ENCODE measurements at regions not wholly inside any gene's neighbourhood (a gene's known extent, or its start where the extent isn't known, plus 50 kb on each side); places are given as distances from the start of the nearest gene placed in this dataset.

DNA sequence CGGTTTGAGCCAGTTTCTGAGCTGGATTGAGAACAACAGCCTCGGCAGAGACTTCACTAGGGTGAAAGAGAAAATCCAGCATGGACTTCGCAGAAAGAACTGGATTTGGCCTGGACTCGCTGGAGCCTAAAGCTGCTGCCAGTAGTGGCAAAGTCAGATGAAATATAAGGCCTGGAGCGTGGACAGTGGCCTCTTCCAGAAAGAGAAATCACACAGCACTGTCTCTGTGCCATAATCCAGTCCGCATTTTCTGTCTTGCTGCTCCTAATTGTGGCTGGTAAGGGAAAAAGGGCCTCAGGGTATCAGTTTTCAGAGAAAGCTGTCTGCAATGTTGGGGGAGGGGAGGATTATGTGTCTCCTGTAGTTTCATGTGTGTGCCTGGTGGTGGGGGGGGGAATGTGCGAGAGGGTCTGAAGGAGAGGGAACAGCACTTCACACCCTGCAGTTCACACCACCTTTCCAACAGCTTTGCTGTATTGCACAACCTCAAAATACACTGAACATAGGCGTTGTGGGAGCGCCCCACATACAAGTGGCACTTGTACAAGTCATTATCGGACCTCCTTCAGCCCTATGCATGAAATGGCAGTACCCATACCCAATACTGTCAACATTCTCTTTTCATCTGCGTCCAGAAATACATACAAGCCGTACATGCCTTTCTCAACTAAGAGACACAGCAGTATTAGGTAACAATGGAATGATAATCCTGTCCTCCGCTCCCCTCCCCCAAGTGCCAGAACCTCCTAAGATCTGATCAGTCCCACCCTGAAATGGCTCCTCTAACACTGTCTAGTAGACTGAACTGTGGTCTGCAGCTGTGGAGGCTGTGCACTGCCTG is 107.5 kb upstream of the ATF7IP start:
- peak; percentile 98 for DNase-seq (ENCODE audit: low spot score)
- Mint-ChIP-seq H3K4me3 (peak overlapping the region; percentile 39), H3K9me3 (peaks cover 9% of the 10 kb centered on the region), H3K27ac (peak overlapping the region; percentile 100), H3K4me1 (peaks cover 75% of the 10 kb centered on the region), H3K27me3 (ENCODE audit: low read depth) (no peaks in the 10 kb centered on the region; the same call in 1 of the 2 replicates), H3K36me3 (peaks cover 10% of the 10 kb centered on the region)
- ATAC-seq: peak; percentile 73
- CTCF ChIA-PET: interaction anchor here (0.6 to 2.8 kb wide), 14 partner anchors 10 to 196 kb away, joined by 3 to 34 read pairs (median 3); partner anchors contain the start of gene ATF7IP
- POLR2A ChIA-PET: interaction anchor here (0.6 to 4.2 kb wide), 15 partner anchors 9 to 1002 kb away, joined by 3 to 103 read pairs (median 5); partner anchors contain the start of gene ATF7IP
- TF ChIP-seq ZNF423 (CRISPR knock-in tag; IDR thresholded peaks at IDR 0.05): no peak
- TF ChIP-seq ZNF219 (CRISPR knock-in tag; IDR thresholded peaks at IDR 0.05; ENCODE audit: borderline replicate concordance): no peak
- TF ChIP-seq, protein P1, sequence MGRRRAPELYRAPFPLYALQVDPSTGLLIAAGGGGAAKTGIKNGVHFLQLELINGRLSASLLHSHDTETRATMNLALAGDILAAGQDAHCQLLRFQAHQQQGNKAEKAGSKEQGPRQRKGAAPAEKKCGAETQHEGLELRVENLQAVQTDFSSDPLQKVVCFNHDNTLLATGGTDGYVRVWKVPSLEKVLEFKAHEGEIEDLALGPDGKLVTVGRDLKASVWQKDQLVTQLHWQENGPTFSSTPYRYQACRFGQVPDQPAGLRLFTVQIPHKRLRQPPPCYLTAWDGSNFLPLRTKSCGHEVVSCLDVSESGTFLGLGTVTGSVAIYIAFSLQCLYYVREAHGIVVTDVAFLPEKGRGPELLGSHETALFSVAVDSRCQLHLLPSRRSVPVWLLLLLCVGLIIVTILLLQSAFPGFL (CRISPR knock-in tag; IDR thresholded peaks at IDR 0.05; ENCODE audit: borderline replicate concordance): no peak
- TF ChIP-seq E2F5 (CRISPR knock-in tag; IDR thresholded peaks at IDR 0.05): no peak
- no peak for TF ChIP-seq CDX4 (CRISPR knock-in tag; IDR thresholded peaks at IDR 0.05; ENCODE audit: borderline replicate concordance)
- TF ChIP-seq CREB1 (CRISPR knock-in tag; IDR thresholded peaks at IDR 0.05): no peak; the same call in 1 of the 2 replicates
- TF ChIP-seq GRHL2 (CRISPR knock-in tag; IDR thresholded peaks at IDR 0.05; ENCODE audit: insufficient replicate concordance, severe bottlenecking): no peak
- TF ChIP-seq, protein P2, sequence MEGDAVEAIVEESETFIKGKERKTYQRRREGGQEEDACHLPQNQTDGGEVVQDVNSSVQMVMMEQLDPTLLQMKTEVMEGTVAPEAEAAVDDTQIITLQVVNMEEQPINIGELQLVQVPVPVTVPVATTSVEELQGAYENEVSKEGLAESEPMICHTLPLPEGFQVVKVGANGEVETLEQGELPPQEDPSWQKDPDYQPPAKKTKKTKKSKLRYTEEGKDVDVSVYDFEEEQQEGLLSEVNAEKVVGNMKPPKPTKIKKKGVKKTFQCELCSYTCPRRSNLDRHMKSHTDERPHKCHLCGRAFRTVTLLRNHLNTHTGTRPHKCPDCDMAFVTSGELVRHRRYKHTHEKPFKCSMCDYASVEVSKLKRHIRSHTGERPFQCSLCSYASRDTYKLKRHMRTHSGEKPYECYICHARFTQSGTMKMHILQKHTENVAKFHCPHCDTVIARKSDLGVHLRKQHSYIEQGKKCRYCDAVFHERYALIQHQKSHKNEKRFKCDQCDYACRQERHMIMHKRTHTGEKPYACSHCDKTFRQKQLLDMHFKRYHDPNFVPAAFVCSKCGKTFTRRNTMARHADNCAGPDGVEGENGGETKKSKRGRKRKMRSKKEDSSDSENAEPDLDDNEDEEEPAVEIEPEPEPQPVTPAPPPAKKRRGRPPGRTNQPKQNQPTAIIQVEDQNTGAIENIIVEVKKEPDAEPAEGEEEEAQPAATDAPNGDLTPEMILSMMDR (IDR thresholded peaks at IDR 0.05): no peak
- no peak for TF ChIP-seq ZNF317 (CRISPR knock-in tag; IDR thresholded peaks at IDR 0.05; ENCODE audit: borderline replicate concordance, low read depth)
- no peak for TF ChIP-seq NR2C2 (CRISPR knock-in tag; IDR thresholded peaks at IDR 0.05)
- no peak for TF ChIP-seq MLX (CRISPR knock-in tag; IDR thresholded peaks at IDR 0.05)
- TF ChIP-seq ZNF121 (CRISPR knock-in tag; IDR thresholded peaks at IDR 0.05): no peak
- TF ChIP-seq, protein P3, sequence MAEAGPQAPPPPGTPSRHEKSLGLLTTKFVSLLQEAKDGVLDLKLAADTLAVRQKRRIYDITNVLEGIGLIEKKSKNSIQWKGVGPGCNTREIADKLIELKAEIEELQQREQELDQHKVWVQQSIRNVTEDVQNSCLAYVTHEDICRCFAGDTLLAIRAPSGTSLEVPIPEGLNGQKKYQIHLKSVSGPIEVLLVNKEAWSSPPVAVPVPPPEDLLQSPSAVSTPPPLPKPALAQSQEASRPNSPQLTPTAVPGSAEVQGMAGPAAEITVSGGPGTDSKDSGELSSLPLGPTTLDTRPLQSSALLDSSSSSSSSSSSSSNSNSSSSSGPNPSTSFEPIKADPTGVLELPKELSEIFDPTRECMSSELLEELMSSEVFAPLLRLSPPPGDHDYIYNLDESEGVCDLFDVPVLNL (CRISPR knock-in tag; IDR thresholded peaks at IDR 0.05; ENCODE audit: borderline replicate concordance, low read depth): no peak
- no peak for TF ChIP-seq ATF1 (CRISPR knock-in tag; IDR thresholded peaks at IDR 0.05)
- TF ChIP-seq FOXK1 (CRISPR knock-in tag; IDR thresholded peaks at IDR 0.05): peak; percentile 58; the same call in 1 of the 2 replicates
- TF ChIP-seq GTF2I (CRISPR knock-in tag; conservative IDR thresholded peaks at IDR 0.05): peak; percentile 62; the same call in 1 of the 2 replicates
- TF ChIP-seq TP53 (CRISPR knock-in tag; IDR thresholded peaks at IDR 0.05): no peak
- TF ChIP-seq, protein P4, sequence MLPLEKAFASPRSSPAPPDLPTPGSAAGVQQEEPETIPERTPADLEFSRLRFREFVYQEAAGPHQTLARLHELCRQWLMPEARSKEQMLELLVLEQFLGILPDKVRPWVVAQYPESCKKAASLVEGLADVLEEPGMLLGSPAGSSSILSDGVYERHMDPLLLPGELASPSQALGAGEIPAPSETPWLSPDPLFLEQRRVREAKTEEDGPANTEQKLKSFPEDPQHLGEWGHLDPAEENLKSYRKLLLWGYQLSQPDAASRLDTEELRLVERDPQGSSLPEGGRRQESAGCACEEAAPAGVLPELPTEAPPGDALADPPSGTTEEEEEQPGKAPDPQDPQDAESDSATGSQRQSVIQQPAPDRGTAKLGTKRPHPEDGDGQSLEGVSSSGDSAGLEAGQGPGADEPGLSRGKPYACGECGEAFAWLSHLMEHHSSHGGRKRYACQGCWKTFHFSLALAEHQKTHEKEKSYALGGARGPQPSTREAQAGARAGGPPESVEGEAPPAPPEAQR (CRISPR knock-in tag; IDR thresholded peaks at IDR 0.05): no peak
- TF ChIP-seq, protein P5, sequence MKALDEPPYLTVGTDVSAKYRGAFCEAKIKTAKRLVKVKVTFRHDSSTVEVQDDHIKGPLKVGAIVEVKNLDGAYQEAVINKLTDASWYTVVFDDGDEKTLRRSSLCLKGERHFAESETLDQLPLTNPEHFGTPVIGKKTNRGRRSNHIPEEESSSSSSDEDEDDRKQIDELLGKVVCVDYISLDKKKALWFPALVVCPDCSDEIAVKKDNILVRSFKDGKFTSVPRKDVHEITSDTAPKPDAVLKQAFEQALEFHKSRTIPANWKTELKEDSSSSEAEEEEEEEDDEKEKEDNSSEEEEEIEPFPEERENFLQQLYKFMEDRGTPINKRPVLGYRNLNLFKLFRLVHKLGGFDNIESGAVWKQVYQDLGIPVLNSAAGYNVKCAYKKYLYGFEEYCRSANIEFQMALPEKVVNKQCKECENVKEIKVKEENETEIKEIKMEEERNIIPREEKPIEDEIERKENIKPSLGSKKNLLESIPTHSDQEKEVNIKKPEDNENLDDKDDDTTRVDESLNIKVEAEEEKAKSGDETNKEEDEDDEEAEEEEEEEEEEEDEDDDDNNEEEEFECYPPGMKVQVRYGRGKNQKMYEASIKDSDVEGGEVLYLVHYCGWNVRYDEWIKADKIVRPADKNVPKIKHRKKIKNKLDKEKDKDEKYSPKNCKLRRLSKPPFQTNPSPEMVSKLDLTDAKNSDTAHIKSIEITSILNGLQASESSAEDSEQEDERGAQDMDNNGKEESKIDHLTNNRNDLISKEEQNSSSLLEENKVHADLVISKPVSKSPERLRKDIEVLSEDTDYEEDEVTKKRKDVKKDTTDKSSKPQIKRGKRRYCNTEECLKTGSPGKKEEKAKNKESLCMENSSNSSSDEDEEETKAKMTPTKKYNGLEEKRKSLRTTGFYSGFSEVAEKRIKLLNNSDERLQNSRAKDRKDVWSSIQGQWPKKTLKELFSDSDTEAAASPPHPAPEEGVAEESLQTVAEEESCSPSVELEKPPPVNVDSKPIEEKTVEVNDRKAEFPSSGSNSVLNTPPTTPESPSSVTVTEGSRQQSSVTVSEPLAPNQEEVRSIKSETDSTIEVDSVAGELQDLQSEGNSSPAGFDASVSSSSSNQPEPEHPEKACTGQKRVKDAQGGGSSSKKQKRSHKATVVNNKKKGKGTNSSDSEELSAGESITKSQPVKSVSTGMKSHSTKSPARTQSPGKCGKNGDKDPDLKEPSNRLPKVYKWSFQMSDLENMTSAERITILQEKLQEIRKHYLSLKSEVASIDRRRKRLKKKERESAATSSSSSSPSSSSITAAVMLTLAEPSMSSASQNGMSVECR (CRISPR knock-in tag; IDR thresholded peaks at IDR 0.05; ENCODE audit: borderline replicate concordance): no peak
- TF ChIP-seq ERG (CRISPR knock-in tag; IDR thresholded peaks at IDR 0.05): no peak
- TF ChIP-seq ZNF396 (CRISPR knock-in tag; IDR thresholded peaks at IDR 0.05; ENCODE audit: borderline replicate concordance): no peak
- no peak for TF ChIP-seq EMX1 (CRISPR knock-in tag; IDR thresholded peaks at IDR 0.05)
